Breast epithelium (tissue), 4 donors: ENCODE measurements at regions not wholly inside any gene's neighbourhood (a gene's known extent, or its start where the extent isn't known, plus 50 kb on each side); places are given as distances from the start of the nearest gene placed in this dataset.
"Not testable (repeated sequence)": the region's sequence is repeated elsewhere in the genome, so short reads cannot be mapped to it uniquely, and the experiment has no call there.

Experiments
- DNase-seq, 2 donors: peaks; one replicate each; pipeline ENCODE4 v3.0.0-alpha.2; 2019; ENCODE audit warnings: low spot score in 2 of 2
- H3K27ac ChIP-seq, 2 donors: fragments of 200-600 bp; sonication (generic) in 1 of 2; one replicate each; pipeline ENCODE4 v1.5.1; 2016 to 2019; ENCODE audit warnings: mild to moderate bottlenecking in 1 of 2
- H3K27me3 ChIP-seq, 2 donors: fragments of 200-600 bp; sonication (generic) in 1 of 2; one replicate each; pipeline versions ENCODE4 v1.5.1 to v1.6.0; 2017 to 2019; ENCODE audit warnings: control low read depth in 1 of 2, mild to moderate bottlenecking in 1 of 2
- H3K36me3 ChIP-seq: fragments of 200-600 bp; one replicate; pipeline ENCODE4 v1.5.1; 2019
- H3K4me1 ChIP-seq, 2 donors: fragments of 200-600 bp; sonication (generic); one replicate each; pipeline ENCODE4 v1.5.1; 2016 to 2019; ENCODE audit warnings: control low read depth in 1 of 2
- H3K4me3 ChIP-seq, 3 donors: fragments of 200-600 bp; sonication (generic); 1 replicate in 2 of 3; 2 replicates in 1 of 3; pipeline ENCODE4 v1.5.1; 2016 to 2019; ENCODE audit warnings: mild to moderate bottlenecking in 3 of 3, moderate library complexity in 2 of 3
- H3K9me3 ChIP-seq, 2 donors: fragments of 200-600 bp; sonication (generic) in 1 of 2; one replicate each; pipeline ENCODE4 v1.5.1; 2016 to 2019; ENCODE audit warnings: control low read depth in 1 of 2
- CTCF ChIP-seq, 3 donors: fragments of 450-650 bp; IDR thresholded peaks; one replicate each; pipeline ENCODE4 v1.5.1; 2016 to 2017; ENCODE audit warnings: antibody characterized with exemption in 3 of 3, mild to moderate bottlenecking in 3 of 3, moderate library complexity in 3 of 3
- POLR2A ChIP-seq: fragments of 450-650 bp; IDR thresholded peaks from one replicate; pipeline ENCODE4 v1.6.1; 2016; ENCODE audit warnings: antibody characterized with exemption, mild to moderate bottlenecking, moderate library complexity
- POLR2AphosphoS5 ChIP-seq, 3 donors: sonication (generic); formaldehyde crosslinking; IDR thresholded peaks; one replicate each; pipeline ENCODE4 v1.6.1; 2017; ENCODE audit warnings: antibody characterized with exemption in 3 of 3
- intact Hi-C: fragments of 100-400 bp; cut with DNase I; formaldehyde crosslinking; loops from one replicate; pipeline ENCODE4 v1.15.1; 2023; ENCODE audit warnings: low total_unique reads

- Histone ChIP-seq H3K9me3 (no peaks in the 10 kb centered on the region), H3K36me3 (no peaks in the 10 kb centered on the region), H3K27ac (no peak overlapping the region), H3K4me3 (no peak overlapping the region), H3K27me3 (no peaks in the 10 kb centered on the region), H3K4me1 (no peaks in the 10 kb centered on the region)
- TF ChIP-seq POLR2A: no peak
- TF ChIP-seq CTCF (IDR thresholded peaks at IDR 0.05): no peak
- no peak for TF ChIP-seq POLR2AphosphoS5 (IDR thresholded peaks at IDR 0.05)
- no peak for DNase-seq
- intact Hi-C loops: no loop called here
Measured at GRCh38 chr13:34174671-34175145, 356.8 kb downstream of the RFC3 start.

- Histone ChIP-seq H3K36me3 (no peaks in the 10 kb centered on the region), H3K27me3 (no peaks in the 10 kb centered on the region), H3K4me1 (no peaks in the 10 kb centered on the region), H3K4me3 (no peak overlapping the region), H3K9me3 (no peaks in the 10 kb centered on the region), H3K27ac (no peak overlapping the region)
- DNase-seq: no peak
- TF ChIP-seq POLR2AphosphoS5 (IDR thresholded peaks at IDR 0.05) (no peak), CTCF (IDR thresholded peaks at IDR 0.05) (no peak), POLR2A (no peak)
- intact Hi-C loops: no loop called here
Measured at GRCh38 chr13:34175551-34175950, 357.6 kb downstream of the RFC3 start.

DNA sequence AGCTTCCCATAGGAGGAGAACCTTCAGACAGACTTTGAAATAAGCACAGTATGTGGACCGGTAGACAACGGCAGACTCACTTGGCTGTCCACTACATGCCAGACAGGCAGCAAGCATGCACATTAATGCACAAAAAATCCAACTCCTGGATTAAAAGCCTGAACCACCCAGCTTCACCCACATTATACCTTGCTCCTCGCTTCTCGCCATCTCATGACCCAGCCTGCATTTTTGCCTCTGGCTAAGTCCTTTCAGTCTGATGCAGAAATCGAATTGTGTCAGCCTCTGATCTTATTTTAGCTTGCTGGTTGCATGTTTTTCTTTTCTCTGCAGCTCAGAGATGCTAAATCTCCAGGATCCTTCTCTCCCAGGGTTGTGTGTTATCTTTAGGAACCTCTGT, 358.7 kb downstream of the RFC3 start:
- Histone ChIP-seq H3K4me3 (no peak overlapping the region), H3K27me3 (no peaks in the 10 kb centered on the region), H3K9me3 (no peaks in the 10 kb centered on the region), H3K27ac (no peak overlapping the region), H3K4me1 (no peaks in the 10 kb centered on the region), H3K36me3 (no peaks in the 10 kb centered on the region)
- TF ChIP-seq POLR2A (no peak), CTCF (IDR thresholded peaks at IDR 0.05) (no peak), POLR2AphosphoS5 (IDR thresholded peaks at IDR 0.05) (no peak)
- DNase-seq: no peak
- intact Hi-C loops: no loop called here

GRCh38 chr13:34179481-34179880, 361.5 kb downstream of the RFC3 start:
- DNase-seq: no peak
- Histone ChIP-seq H3K27ac (no peak overlapping the region), H3K4me1 (no peaks in the 10 kb centered on the region), H3K9me3 (no peaks in the 10 kb centered on the region), H3K27me3 (no peaks in the 10 kb centered on the region), H3K36me3 (no peaks in the 10 kb centered on the region), H3K4me3 (no peak overlapping the region)
- TF ChIP-seq POLR2AphosphoS5 (IDR thresholded peaks at IDR 0.05) (no peak), POLR2A (no peak), CTCF (IDR thresholded peaks at IDR 0.05) (no peak)
- intact Hi-C loops: no loop called here

GRCh38 chr13:34179927-34180326, 362.0 kb downstream of the RFC3 start:
- Histone ChIP-seq H3K4me3 (no peak overlapping the region), H3K9me3 (no peaks in the 10 kb centered on the region), H3K36me3 (no peaks in the 10 kb centered on the region), H3K4me1 (no peaks in the 10 kb centered on the region), H3K27ac (no peak overlapping the region), H3K27me3 (no peaks in the 10 kb centered on the region)
- TF ChIP-seq POLR2AphosphoS5 (IDR thresholded peaks at IDR 0.05) (no peak), CTCF (IDR thresholded peaks at IDR 0.05) (no peak), POLR2A (no peak)
- intact Hi-C loops: no loop called here
- DNase-seq: no peak

DNA sequence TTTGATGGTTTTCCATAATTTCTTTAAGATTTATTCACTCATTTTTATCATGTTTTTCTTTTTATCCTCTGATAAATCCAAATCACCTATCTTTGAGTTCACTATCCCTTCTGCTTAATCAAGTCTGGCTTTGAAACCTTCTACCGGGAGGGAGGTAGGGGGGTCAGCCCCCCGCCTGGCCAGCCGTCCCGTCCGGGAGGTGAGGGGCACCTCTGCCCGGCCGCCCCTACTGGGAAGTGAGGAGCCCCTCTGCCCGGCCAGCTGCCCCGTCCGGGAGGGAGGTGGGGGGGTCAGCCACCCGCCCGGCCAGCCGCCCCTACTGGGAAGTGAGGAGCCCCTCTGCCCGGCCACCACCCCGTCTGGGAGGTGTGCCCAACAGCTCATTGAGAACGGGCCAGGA, 363.3 kb downstream of the RFC3 start:
- H3K36me3 ChIP-seq, H3K4me3 ChIP-seq, DNase-seq, H3K27me3 ChIP-seq, H3K27ac ChIP-seq, intact Hi-C loops, H3K9me3 ChIP-seq, H3K4me1 ChIP-seq: not testable (repeated sequence)
